CD4-positive, alpha-beta T cell treated with Interleukin-15 for 4 hours (primary cell): ENCODE measurements at regions not wholly inside any gene's neighbourhood (a gene's known extent, or its start where the extent isn't known, plus 50 kb on each side); places are given as distances from the start of the nearest gene placed in this dataset.
"Not testable (repeated sequence)": the region's sequence is repeated elsewhere in the genome, so short reads cannot be mapped to it uniquely, and the experiment has no call there.

Experiments used
- DNase-seq: peaks from one replicate; pipeline ENCODE4 v3.0.0-alpha.2; 2020; ENCODE audit warnings: low spot score

DNA sequence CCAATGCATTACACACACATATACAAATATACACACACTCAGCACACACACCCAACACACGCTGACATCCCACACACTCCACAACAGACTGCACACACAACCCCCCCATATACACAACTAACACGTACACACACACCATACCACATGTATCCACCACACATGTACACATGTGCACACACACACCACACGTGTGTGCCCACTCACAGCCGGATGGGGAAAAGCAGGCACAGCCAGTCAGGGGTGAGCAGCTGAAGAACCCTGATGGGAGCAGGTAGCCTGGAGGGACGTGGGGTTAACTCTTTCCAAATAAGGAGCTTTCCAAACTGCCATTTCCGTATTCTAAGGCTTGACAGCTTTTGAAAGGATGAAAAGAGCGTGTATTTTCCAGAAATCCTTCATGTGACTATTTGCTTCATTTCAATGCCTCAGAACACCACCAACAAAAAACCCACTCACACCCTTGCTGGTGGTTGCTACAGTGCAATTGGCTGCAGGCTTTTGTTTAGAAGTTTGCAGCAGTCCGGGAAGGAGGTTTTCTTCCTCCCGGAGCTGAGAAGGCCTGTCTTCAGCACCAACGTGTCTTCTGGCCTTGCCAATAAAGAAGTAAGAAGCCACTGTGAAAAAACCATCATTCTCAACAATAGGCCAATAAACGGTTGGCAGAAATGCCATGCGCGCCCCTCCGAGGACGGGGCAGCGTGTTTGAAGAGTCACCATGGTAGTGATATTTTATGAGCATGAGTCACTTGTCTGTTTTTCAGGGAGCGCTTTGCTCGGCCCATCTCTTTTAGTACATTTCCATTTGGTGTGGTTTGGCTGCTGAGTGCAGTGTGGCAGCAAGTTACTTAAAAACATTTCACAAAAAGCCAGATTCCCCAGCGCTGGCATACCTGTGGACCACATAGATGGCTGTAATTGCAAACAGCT lies 131.3 kb upstream of the GMDS start:
- no peak for DNase-seq

GRCh38 chr6:2375443-2375842 lies 130.0 kb upstream of the GMDS start:
- DNase-seq = no peak

DNA sequence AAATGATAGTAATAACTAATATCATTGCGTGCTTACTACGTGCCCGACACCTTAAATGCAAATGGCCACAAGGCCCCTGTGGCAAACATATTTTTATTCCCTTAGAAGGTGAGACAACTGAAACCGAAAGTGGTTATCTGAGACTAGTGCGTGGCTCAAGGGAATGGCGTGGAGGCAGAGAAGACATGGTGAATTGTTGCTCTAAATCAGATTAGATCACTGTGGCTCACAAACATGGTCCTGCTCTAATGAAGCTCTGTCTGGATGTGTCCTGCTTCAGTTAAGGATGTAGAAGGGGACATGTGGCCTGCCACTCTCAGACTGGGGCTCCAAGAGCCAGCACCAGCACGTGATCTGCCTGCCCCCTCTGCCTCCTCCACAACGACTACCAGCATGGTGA lies 124.2 kb upstream of the GMDS start:
- no peak for DNase-seq

GRCh38 chr6:2363211-2363610 lies 117.8 kb upstream of the GMDS start:
- no peak for DNase-seq

DNA sequence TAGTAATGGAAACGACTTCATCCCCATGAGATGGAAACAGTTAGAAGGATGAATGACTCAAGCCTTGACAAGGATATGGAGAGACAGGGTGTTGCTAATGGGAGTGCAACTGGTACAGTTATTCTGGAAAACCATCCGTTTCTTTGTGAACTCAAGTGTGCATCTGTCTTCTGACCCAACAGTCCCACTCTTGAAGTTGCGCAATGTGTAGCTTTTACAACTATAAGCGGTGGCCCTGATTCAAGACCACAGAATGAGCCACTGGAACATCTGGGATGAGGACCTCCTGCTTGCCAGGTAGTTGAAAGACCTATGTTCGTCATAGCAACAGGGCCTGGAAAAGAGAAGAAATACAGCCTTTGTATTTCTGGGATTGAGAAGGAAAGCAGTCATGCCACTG lies 115.8 kb upstream of the GMDS start:
- DNase-seq = no peak

GRCh38 chr6:2360716-2361115 lies 115.3 kb upstream of the GMDS start:
- DNase-seq = no peak

GRCh38 chr6:2360126-2360525 lies 114.7 kb upstream of the GMDS start:
- no peak for DNase-seq

GRCh38 chr6:2355150-2355549 lies 109.7 kb upstream of the GMDS start:
- no peak for DNase-seq

DNA sequence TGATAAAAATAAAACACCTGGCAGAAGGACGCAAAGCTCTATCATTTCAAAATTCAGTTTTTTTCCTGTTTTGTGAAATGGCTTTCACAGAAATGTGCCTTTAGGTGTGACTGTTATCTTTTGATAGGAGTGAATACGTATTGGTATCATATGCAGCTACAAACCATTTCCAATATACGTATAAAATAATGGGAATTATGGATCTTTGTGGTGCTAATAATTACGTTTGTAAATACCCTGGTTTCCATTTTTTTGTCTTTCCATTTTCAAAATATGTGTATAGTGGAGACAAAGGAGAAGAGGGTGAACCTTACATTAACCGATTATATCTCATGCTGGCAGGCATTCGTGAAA lies 108.7 kb upstream of the GMDS start:
- DNase-seq = no peak

DNA sequence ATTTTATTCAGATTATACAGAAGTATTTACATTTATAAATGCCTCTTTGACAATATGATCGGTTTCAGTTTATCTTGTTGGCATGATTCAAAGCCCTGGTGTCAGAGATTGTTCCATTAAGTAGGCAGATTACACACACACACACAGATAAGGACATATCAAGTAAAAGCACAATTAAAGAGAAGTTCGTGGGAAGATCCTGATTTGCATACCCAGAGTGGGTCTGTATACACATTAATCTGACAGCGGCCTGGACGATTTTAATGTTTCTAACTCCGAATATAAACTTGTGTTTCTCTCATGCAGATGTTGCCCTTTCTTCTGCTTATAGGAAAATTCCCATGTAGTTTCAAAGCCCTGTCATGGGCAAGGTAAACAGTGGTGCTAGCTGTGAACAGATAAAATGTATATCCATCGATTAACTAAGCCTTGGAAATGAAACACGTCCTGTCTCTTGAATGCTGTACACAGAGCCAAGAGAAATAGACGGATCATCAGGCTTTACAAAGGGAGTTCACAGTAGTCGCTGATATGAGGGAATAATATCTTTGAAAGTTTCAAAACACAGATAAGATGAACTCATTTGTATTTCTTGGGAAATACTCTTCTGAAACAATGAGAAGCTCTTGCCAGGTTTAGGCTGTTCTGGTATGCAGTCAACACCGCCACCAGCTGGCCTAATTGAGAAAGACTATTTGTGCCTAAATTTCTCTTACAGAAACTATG lies 108.2 kb upstream of the GMDS start:
- DNase-seq = peak; percentile 39

- DNase-seq = no peak
Observed at GRCh38 chr6:2351807-2352431, 106.5 kb upstream of the GMDS start.

DNA sequence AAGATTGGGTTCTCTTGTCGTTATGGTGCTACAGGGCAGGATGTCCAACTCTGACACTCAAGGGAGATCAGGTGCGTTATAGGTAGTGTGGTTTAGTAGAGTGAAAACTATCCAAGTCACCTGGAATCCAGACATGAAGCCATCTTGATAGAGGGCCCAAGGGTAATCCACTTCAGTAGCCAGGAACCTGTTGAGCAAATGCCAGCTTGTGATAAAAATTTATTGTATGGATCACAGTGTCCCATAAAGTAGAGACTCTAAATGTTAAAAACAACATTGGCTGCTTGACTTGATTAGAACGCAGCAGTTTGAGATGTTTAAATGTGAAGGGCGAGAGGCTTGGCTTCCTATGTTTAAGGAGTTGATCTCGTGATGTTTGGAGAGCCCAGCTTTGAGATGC lies 105.7 kb upstream of the GMDS start:
- DNase-seq = no peak

DNA sequence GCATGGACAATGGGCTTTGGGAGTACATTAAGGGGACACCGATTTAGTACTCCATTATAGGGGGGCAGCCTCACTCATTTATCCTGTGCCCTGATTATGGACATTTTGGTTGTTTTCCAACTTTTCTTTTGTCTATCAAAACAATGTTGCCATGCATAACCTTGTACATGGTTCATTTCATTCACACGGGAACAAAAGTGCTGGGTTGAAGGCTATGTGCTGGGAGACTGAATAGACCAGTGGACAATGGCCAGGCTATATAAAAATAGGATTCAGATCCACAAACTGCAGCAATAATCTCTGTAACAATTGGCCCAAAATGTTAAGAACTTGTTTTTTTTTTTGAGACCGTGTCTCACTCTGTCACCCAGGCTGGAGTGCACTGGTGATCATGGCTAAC lies 100.7 kb upstream of the GMDS start:
- DNase-seq = no peak

GRCh38 chr6:2344319-2344905 lies 99.0 kb upstream of the GMDS start:
- no peak for DNase-seq

DNA sequence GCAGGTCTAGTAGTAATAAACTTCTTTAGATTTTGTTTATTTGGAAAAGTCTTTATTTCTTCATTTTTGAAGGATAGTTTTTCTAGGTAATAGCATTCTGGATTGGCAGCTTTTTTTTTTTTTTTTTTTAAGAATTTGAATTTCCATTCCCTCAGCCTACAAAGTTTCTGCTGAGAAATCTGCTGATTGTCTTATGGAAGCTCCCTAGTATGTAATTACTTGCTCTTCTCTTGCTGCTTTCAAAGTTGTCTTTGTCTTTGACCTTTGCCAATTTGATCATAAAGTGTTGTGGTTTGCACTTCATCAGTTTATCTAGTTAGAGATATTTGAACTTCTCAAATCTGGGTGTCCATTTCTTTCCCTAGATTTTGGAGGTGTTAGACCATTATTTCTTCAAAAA lies 82.2 kb upstream of the GMDS start:
- DNase-seq = no peak

DNA sequence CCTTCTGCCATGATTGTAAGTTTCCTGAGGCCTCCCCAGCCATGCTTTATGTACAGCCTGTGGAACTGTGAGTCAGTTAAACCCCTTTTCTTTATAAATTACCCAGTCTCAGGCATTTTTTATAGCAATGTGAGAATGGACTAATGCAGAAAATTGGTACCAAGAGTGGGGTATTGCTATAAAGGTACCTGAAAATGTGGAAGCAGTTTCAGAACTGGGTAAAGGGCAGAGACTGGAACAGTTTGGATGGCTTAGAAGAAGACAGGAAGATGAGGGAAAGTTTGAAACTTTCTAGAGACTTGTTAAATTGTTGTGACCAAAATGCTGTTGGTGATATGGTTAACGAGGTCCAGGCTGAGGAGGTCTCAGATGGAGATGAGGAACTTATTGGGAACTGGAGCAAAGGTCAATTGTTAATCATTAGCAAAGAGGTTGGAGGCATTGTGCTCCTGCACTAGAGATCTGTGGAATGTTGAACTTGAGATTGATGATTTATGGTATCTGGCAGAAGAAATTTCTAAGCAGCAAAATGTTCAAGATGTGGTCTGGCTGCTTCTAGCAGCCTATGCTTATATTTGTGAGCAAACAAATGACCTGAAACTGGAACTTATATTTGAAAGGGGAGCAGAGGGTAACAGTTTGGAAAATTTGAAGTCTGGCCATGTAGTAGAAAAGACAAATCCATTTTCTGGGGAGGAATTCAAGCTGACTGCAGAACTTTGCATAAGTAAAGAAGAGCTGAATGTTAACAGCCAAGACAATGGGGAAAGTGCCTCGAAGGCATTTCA lies 79.0 kb upstream of the GMDS start:
- DNase-seq = no peak

DNA sequence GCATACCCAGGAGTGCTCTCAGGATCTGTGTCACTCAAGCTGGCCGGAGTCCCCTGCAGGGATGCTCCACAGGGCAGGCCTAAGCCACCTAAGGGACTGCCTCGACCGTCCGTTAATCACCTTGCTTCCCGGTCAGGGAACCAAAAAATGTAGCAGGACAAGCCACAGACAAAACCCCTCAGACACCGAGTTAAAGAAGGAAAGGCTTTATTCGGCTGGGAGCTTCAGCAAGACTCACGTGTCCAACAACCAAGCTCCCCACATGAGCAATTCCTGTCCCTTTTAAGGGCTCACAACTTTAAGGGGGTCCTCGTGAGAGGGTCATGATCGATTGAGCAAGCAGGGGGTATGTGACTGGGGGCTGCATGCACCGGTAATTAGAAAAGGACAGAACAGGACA lies 72.1 kb upstream of the GMDS start:
- DNase-seq = not testable (repeated sequence)

GRCh38 chr6:2314641-2315040 lies 69.2 kb upstream of the GMDS start:
- DNase-seq = no peak

DNA sequence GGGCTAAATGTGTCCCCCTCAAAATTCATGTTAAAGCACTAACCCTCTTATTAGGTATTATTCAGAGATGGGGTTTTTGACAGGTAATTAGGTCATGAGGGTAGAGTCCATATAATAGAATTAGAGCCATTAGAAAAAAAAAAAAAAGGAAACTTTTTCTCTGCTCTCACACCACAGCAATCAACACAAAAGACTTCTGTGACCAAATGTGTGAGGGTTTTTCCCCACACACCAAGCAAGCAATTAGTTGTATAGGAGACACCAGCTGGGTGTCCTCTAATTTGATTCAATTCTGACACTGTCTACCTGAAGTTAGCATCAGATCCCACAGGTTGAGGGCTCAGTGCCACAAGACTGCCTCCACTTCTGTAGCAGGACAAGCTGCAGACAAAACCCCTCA lies 64.6 kb upstream of the GMDS start:
- DNase-seq = no peak

DNA sequence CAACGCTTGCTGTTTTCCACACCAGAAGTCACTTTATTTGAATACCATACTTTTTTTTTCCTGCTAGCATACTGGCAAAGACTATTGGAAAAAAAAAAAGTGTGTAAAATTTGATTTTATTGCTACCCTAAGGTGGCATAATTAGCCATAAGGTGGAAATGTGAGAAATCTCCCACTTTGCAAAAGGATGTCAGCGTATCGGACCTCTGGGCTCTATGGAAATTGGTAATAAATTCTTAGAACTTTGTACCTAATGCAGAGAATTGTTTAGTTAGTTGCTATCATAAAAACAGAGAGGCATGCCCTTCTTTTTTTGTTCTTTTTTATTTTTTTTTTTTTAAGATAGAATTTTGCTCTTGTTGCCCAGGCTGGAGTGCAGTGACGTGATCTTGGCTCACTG lies 63.7 kb upstream of the GMDS start:
- DNase-seq = no peak

DNA sequence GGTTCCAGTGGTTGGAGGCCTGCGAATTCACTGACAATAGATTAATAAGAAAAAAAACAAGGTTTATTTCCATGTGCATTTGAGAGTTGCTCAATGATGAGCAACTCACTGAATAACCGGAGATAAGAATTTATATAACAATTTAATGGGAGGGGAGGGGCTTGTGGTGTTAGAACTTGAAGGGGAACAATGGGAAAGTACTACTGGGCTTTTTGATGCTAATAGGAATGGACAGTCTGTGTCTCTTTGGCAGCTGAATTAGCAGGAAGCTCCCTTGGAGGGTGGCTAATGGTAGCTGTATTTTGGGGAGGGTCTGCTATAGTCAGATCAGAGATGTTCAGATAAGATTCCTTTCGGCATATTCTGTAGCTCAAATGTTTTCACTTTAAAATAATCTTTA lies 62.4 kb upstream of the GMDS start:
- DNase-seq = no peak

- DNase-seq = no peak
Observed at GRCh38 chr6:2305951-2306350, 60.5 kb upstream of the GMDS start.
